GM12878 (cell line): ENCODE measurements at regions not wholly inside any gene's neighbourhood (a gene's known extent, or its start where the extent isn't known, plus 50 kb on each side); places are given as distances from the start of the nearest gene placed in this dataset.

Experiments
- ATAC-seq: fragments of 200-7000 bp; cut with Tn5 transposase; 3 replicates; pipeline ENCODE4 v1.9.1; 2020; ENCODE audit warnings: mild to moderate bottlenecking, moderate library complexity
- BruUV-seq: library from RNA; stranded (reverse); fragments of 400-500 nt; replicated peaks from 2 replicates; lab custom pipeline; 2021; lab: Mats Ljungman, UMichigan
- CTCF ChIA-PET: fragments of 300-600 bp; sonication (Branson Sonifier 250); formaldehyde crosslinking; extraction: SDS; loops from one replicate; lab custom pipeline; 2021; ENCODE audit warnings: inconsistent platforms; lab: Yijun Ruan, JAX
- POLR2A ChIA-PET: fragments of 350-600 bp; formaldehyde crosslinking; extraction: SDS; loops from one replicate; lab custom pipeline; 2021; ENCODE audit warnings: inconsistent platforms; lab: Charles Lee
- RAD21 ChIA-PET: fragments of 300-600 bp; sonication (Branson Sonifier 250); formaldehyde crosslinking; loops from one replicate; lab custom pipeline; 2023; ENCODE audit warnings: antibody characterized with exemption; ENCODE audit not compliant: unreplicated experiment; lab: Charles Lee
- SMC1A ChIA-PET: fragments of 300-600 bp; sonication (Branson Sonifier 250); formaldehyde crosslinking; loops from one replicate; lab custom pipeline; 2023; ENCODE audit not compliant: unreplicated experiment, uncharacterized antibody; lab: Charles Lee
- DNase-seq: peaks from one replicate; pipeline ENCODE4 v3.0.0-alpha.2; 2011; ENCODE audit warnings: low read depth, low spot score
- FAIRE-seq: peaks from 3 replicates; lab custom pipeline; 2011; peaks lifted over from hg19 to GRCh38; lab: Jason Lieb, UNC
- H2AFZ ChIP-seq: 2 replicates; pipeline ENCODE4 v1.6.0; 2011; ENCODE audit warnings: low read depth, low read length, control low read depth; ENCODE audit not compliant: control insufficient read depth
- H3K27ac ChIP-seq: 2 replicates; pipeline ENCODE4 v1.5.1; 2011; ENCODE audit warnings: control low read depth; ENCODE audit not compliant: control insufficient read depth, insufficient read depth
- H3K27me3 ChIP-seq, 2 experiments: replicated peaks in 1 of 2; 2 replicates each; pipeline versions ENCODE4 v1.6.0 to v1.6.1; 2011; ENCODE audit warnings: low read length in 1 of 2; ENCODE audit not compliant: control insufficient read depth in 2 of 2, insufficient read depth in 2 of 2
- H3K36me3 ChIP-seq, 2 experiments: 2 replicates each; pipeline ENCODE4 v1.5.1; 2011; ENCODE audit warnings: low read length in 1 of 2; ENCODE audit not compliant: control insufficient read depth in 2 of 2, insufficient read depth in 2 of 2
- H3K4me1 ChIP-seq: 2 replicates; pipeline ENCODE4 v1.6.1; 2011; ENCODE audit warnings: mild to moderate bottlenecking, low read length, moderate library complexity, mixed read lengths; ENCODE audit not compliant: control insufficient read depth, insufficient read depth
- H3K4me2 ChIP-seq: 2 replicates; pipeline ENCODE4 v1.6.0; 2011; ENCODE audit warnings: control low read depth; ENCODE audit not compliant: control insufficient read depth, insufficient read depth
- H3K4me3 ChIP-seq: fragments of 200-600 bp; sonication (generic); 2 replicates; pipeline ENCODE4 v1.5.1; 2016
- H3K79me2 ChIP-seq: 2 replicates; pipeline ENCODE4 v1.6.0; 2011; ENCODE audit warnings: low read length; ENCODE audit not compliant: control insufficient read depth, insufficient read depth
- H3K9ac ChIP-seq: 2 replicates; pipeline ENCODE4 v1.8.0; 2011; ENCODE audit warnings: low read length, control low read depth, mixed read lengths; ENCODE audit not compliant: control insufficient read depth, insufficient read depth
- H3K9me3 ChIP-seq: replicated peaks from 3 replicates; pipeline ENCODE4 v1.5.1; 2011; ENCODE audit warnings: mild to moderate bottlenecking, low read length; ENCODE audit not compliant: control insufficient read depth, insufficient read depth
- H4K20me1 ChIP-seq: 2 replicates; pipeline ENCODE4 v1.6.0; 2011; ENCODE audit not compliant: control insufficient read depth, insufficient read depth
- BRCA1 ChIP-seq: IDR thresholded peaks from 2 replicates; pipeline ENCODE4 v1.6.1; 2011; ENCODE audit warnings: low read depth, low read length, improper control_type of control experiment
- CEBPZ ChIP-seq: fragments of 150-350 bp; IDR thresholded peaks from 2 replicates; pipeline ENCODE4 v1.6.1; 2016; ENCODE audit warnings: low read depth, low read length
- EP300 ChIP-seq, 2 experiments: fragments of 150-350 bp in 1 of 2; IDR thresholded peaks; 2 replicates each; pipeline ENCODE4 v1.6.1; 2011 to 2012; ENCODE audit warnings: low read depth in 2 of 2, low read length in 2 of 2, borderline replicate concordance in 1 of 2, improper control_type of control experiment in 1 of 2, inconsistent platforms in 1 of 2; ENCODE audit not compliant: control insufficient read depth in 1 of 2
- ESRRA ChIP-seq: IDR thresholded peaks from 2 replicates; pipeline ENCODE4 v1.6.1; 2012; ENCODE audit warnings: mild to moderate bottlenecking, low read length, improper control_type of control experiment
- EZH2 ChIP-seq: IDR thresholded peaks from 2 replicates; pipeline ENCODE4 v1.6.1; 2012; ENCODE audit warnings: low read depth, mild to moderate bottlenecking, control low read depth, inconsistent platforms, low read length, borderline replicate concordance; ENCODE audit not compliant: control insufficient read depth
- JUND ChIP-seq: IDR thresholded peaks from 2 replicates; pipeline ENCODE4 v1.6.1; 2012; ENCODE audit warnings: low read depth, mild to moderate bottlenecking, low read length, improper control_type of control experiment, moderate library complexity
- KDM1A ChIP-seq: fragments of 200-600 bp; sonication (generic); IDR thresholded peaks from 2 replicates; pipeline ENCODE4 v1.6.1; 2016; ENCODE audit warnings: borderline replicate concordance
- KLF5 ChIP-seq: fragments of 450-650 bp; IDR thresholded peaks from 2 replicates; pipeline ENCODE4 v1.6.1; 2014; ENCODE audit warnings: mild to moderate bottlenecking; ENCODE audit not compliant: partially characterized antibody
- MTA2 ChIP-seq: fragments of 450-650 bp; IDR thresholded peaks from 2 replicates; pipeline ENCODE4 v1.6.1; 2016; ENCODE audit warnings: low read depth, mild to moderate bottlenecking, moderate library complexity
- NFYA ChIP-seq: IDR thresholded peaks from 2 replicates; pipeline ENCODE4 v1.6.1; 2011; ENCODE audit warnings: low read depth, mild to moderate bottlenecking, low read length, improper control_type of control experiment, borderline replicate concordance
- PAX5 ChIP-seq: IDR thresholded peaks from 2 replicates; pipeline ENCODE4 v1.6.1; 2011; ENCODE audit warnings: low read depth, low read length, borderline replicate concordance
- RAD51 ChIP-seq: fragments of 450-650 bp; IDR thresholded peaks from 2 replicates; pipeline ENCODE4 v1.6.1; 2016; ENCODE audit warnings: moderate library complexity, mild to moderate bottlenecking, inconsistent platforms
- SMC3 ChIP-seq: IDR thresholded peaks from 2 replicates; pipeline ENCODE4 v1.6.1; 2011; ENCODE audit warnings: low read length, improper control_type of control experiment, borderline replicate concordance
- STAT3 ChIP-seq: IDR thresholded peaks from 2 replicates; pipeline ENCODE4 v1.6.1; 2011; ENCODE audit warnings: low read depth, low read length, improper control_type of control experiment
- TCF12 ChIP-seq: IDR thresholded peaks from 2 replicates; pipeline ENCODE4 v1.6.1; 2011; ENCODE audit warnings: low read depth, mild to moderate bottlenecking, low read length
- ZNF207 ChIP-seq: fragments of 450-650 bp; IDR thresholded peaks from 2 replicates; pipeline ENCODE4 v1.6.1; 2014; ENCODE audit warnings: antibody characterized with exemption, mild to moderate bottlenecking, borderline replicate concordance
- ZSCAN29 ChIP-seq: fragments of 450-650 bp; IDR thresholded peaks from 2 replicates; pipeline ENCODE4 v1.6.1; 2017; ENCODE audit warnings: mild to moderate bottlenecking, moderate library complexity
- WGBS: methylation state at CpG from one replicate; pipeline ENCODE4 v1.1.6; 2016; ENCODE audit warnings: low lambda C conversion rate; ENCODE audit not compliant: insufficient replicate concordance, insufficient coverage; ENCODE audit errors: missing lambda C conversion rate; 5-methylcytosine and 5-hydroxymethylcytosine counted together
- in situ Hi-C: fragments of 300-500 bp; cut with MboI; formaldehyde crosslinking; loops from 9 replicates; pipeline ENCODE4 v1.14.3; 2018; ENCODE audit warnings: mixed read lengths
- intact Hi-C: fragments of 100-400 bp; cut with micrococcal nuclease; formaldehyde crosslinking; loops from one replicate; pipeline ENCODE4 v1.14.2; 2022; ENCODE audit not compliant: unreplicated experiment
- TF ChIP-seq, protein P1 (sequence below): fragments of 150-350 bp; IDR thresholded peaks from 2 replicates; pipeline ENCODE4 v1.6.1; 2014; ENCODE audit warnings: mild to moderate bottlenecking, low read depth, low read length

DNA sequence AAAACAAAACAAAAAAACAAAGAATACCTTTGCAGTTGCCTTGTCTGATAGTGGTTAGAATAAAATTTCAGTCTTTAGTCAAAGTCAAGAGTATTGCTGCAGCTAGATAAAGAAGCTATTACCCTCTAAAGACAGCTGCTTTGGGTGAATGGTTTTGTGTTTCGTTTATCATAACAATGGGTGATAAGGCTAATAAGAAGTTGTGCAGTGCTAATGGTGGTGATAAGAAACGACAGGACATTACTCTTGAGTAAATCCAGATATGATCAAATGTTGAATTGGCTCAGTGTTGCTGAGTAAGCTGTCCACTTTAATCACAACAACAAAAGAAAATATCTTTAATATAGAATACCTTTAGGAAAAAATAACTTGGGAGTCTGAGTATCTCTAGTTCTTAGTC is 1825.3 kb downstream of the SLITRK5 start:
- SMC1A ChIA-PET: no interaction called here

More for the DNA sequence above, 1825.3 kb downstream of the SLITRK5 start:
- WGBS: 2% methylated on average over 2 of the region's 2 CpGs
- Histone ChIP-seq H2AFZ (no peak overlapping the region), H3K79me2 (no peaks in the 10 kb centered on the region), H3K4me2 (no peak overlapping the region), H3K9ac (no peak overlapping the region), H3K4me3 (no peak overlapping the region), H3K27me3 (no peaks in the 10 kb centered on the region), H3K4me1 (no peaks in the 10 kb centered on the region), H3K27ac (no peak overlapping the region), H3K9me3 (no peaks in the 10 kb centered on the region)
- RAD21 ChIA-PET: no interaction called here
- POLR2A ChIA-PET: no interaction called here
- no TSS peak for BruUV-seq
- FAIRE-seq: no peak
- in situ Hi-C loops: no loop called here
- CTCF ChIA-PET: interaction anchor here (0.7 kb wide), 1 partner anchor 23 kb away, joined by 3 read pairs; no protein-coding TSS in a partner anchor
- TF ChIP-seq KLF5 (no peak), NFYA (no peak), ESRRA (no peak), EP300 (IDR thresholded peaks at IDR 0.05; ENCODE audit: borderline replicate concordance in 1 of 2, control insufficient read depth in 1 of 2, low read depth in 2 of 2, low read length in 2 of 2) (no peak), KDM1A (no peak), SMC3 (no peak), EZH2 (no peak), STAT3 (no peak), CEBPZ (no peak), ZSCAN29 (no peak), RAD51 (no peak), JUND (no peak), TCF12 (no peak), MTA2 (no peak), PAX5 (no peak), BRCA1 (no peak), ZNF207 (no peak)
- TF ChIP-seq, protein P1, sequence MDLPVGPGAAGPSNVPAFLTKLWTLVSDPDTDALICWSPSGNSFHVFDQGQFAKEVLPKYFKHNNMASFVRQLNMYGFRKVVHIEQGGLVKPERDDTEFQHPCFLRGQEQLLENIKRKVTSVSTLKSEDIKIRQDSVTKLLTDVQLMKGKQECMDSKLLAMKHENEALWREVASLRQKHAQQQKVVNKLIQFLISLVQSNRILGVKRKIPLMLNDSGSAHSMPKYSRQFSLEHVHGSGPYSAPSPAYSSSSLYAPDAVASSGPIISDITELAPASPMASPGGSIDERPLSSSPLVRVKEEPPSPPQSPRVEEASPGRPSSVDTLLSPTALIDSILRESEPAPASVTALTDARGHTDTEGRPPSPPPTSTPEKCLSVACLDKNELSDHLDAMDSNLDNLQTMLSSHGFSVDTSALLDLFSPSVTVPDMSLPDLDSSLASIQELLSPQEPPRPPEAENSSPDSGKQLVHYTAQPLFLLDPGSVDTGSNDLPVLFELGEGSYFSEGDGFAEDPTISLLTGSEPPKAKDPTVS: no peak
- TF ChIP-seq, all 136 proteins: peak for 0
- DNase-seq (no peak), ATAC-seq (no peak)
- intact Hi-C loops: no loop called here
- Histone ChIP-seq H4K20me1 (no peaks in the 10 kb centered on the region), H3K36me3 (no peaks in the 10 kb centered on the region)
